ENCODE measurements at regions not wholly inside any gene's neighbourhood (a gene's known extent, or its start where the extent isn't known, plus 50 kb on each side); places are given as distances from the start of the nearest gene placed in this dataset.

- TF ChIP-seq, protein P1, sequence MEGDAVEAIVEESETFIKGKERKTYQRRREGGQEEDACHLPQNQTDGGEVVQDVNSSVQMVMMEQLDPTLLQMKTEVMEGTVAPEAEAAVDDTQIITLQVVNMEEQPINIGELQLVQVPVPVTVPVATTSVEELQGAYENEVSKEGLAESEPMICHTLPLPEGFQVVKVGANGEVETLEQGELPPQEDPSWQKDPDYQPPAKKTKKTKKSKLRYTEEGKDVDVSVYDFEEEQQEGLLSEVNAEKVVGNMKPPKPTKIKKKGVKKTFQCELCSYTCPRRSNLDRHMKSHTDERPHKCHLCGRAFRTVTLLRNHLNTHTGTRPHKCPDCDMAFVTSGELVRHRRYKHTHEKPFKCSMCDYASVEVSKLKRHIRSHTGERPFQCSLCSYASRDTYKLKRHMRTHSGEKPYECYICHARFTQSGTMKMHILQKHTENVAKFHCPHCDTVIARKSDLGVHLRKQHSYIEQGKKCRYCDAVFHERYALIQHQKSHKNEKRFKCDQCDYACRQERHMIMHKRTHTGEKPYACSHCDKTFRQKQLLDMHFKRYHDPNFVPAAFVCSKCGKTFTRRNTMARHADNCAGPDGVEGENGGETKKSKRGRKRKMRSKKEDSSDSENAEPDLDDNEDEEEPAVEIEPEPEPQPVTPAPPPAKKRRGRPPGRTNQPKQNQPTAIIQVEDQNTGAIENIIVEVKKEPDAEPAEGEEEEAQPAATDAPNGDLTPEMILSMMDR (conservative IDR thresholded peaks at IDR 0.05), result no peak
- Mint-ChIP-seq H3K36me3 (peaks cover 9% of the 10 kb centered on the region), H3K27me3 (no peaks in the 10 kb centered on the region), H3K4me1 (ENCODE audit: unreplicated experiment) (peaks cover 41% of the 10 kb centered on the region), H3K27ac (no peak overlapping the region), H3K4me3 (no peak overlapping the region), H3K9me3 (no peaks in the 10 kb centered on the region)
- no peak for DNase-seq (ENCODE audit: extremely low spot score, unreplicated experiment)
Observed at GRCh38 chr4:38609614-38610013, 54.4 kb upstream of the KLF3 start.

DNA sequence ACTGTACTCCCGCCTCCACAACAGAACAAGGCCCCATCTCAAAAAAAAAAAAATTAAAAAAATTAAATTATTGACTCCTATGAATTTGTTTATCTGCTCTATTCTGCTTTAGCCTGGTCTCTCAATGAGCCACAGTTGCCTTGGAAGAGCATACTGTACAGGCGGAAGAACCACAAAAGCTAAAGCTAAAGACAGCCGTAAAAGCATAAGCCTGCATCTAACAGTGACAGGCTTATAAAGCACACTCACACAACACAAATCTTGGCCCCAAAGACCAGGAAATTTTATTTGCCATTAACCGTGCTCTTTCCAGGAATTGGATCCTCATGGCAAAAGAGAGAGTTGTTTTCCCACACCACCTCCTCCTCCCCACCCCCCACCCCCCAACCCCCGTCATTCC lies 53.5 kb upstream of the KLF3 start:
- Mint-ChIP-seq H3K4me3 (no peak overlapping the region), H3K9me3 (no peaks in the 10 kb centered on the region), H3K4me1 (ENCODE audit: unreplicated experiment) (peaks cover 32% of the 10 kb centered on the region), H3K27ac (no peak overlapping the region), H3K27me3 (no peaks in the 10 kb centered on the region), H3K36me3 (peaks cover 9% of the 10 kb centered on the region)
- DNase-seq (ENCODE audit: extremely low spot score, unreplicated experiment), result no peak
- TF ChIP-seq, protein P1 (conservative IDR thresholded peaks at IDR 0.05), result no peak

DNA sequence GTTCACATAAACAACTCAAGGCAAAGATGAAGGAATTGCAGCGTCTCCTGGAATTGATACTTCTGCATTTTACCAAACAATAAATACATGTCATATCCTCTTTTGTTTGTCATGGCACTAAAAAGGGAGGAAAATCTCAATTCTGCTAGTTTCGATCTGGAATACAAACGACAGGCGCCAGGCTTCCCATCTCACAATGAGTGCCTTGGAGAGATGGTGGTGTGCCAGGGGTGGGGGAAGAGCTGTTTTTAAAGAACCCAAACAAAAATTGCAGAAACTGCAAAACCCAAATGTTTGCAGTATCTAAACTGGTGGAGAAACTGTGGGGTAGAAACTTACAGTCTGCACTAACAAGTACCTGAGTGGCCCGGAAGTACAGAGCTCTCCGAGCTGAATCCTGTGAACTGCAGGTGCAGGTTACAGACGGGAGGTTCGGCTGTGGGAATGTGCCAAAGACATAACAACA lies 53.0 kb upstream of the KLF3 start:
- peaks cover 27% of the 10 kb centered on the region for H3K4me1 Mint-ChIP-seq (ENCODE audit: unreplicated experiment)
- peaks cover 9% of the 10 kb centered on the region for H3K36me3 Mint-ChIP-seq
- H3K9me3 Mint-ChIP-seq, result no peaks in the 10 kb centered on the region
- no peak overlapping the region for H3K27ac Mint-ChIP-seq
- DNase-seq (ENCODE audit: extremely low spot score, unreplicated experiment), result no peak
- H3K27me3 Mint-ChIP-seq, result no peaks in the 10 kb centered on the region
- TF ChIP-seq, protein P1 (conservative IDR thresholded peaks at IDR 0.05), result no peak
- H3K4me3 Mint-ChIP-seq, result no peak overlapping the region

GRCh38 chr4:38611676-38612075 lies 52.3 kb upstream of the KLF3 start:
- Mint-ChIP-seq H3K4me3 (no peak overlapping the region), H3K9me3 (peaks cover 2% of the 10 kb centered on the region), H3K36me3 (peaks cover 9% of the 10 kb centered on the region), H3K27ac (no peak overlapping the region), H3K27me3 (no peaks in the 10 kb centered on the region), H3K4me1 (ENCODE audit: unreplicated experiment) (peaks cover 23% of the 10 kb centered on the region)
- TF ChIP-seq, protein P1 (conservative IDR thresholded peaks at IDR 0.05), result no peak
- DNase-seq (ENCODE audit: extremely low spot score, unreplicated experiment), result no peak

- Mint-ChIP-seq H3K36me3 (peaks cover 6% of the 10 kb centered on the region), H3K4me1 (ENCODE audit: unreplicated experiment) (peaks cover 32% of the 10 kb centered on the region), H3K27ac (no peak overlapping the region), H3K9me3 (peaks cover 5% of the 10 kb centered on the region), H3K4me3 (no peak overlapping the region), H3K27me3 (no peaks in the 10 kb centered on the region)
- no peak for DNase-seq (ENCODE audit: extremely low spot score, unreplicated experiment)
- TF ChIP-seq, protein P1 (conservative IDR thresholded peaks at IDR 0.05), result no peak
Observed at GRCh38 chr4:38612646-38613414, 51.2 kb upstream of the KLF3 start.

All from type B pancreatic cell (in vitro differentiated cells).